Caco-2 (cell line): ENCODE measurements at regions not wholly inside any gene's neighbourhood (a gene's known extent, or its start where the extent isn't known, plus 50 kb on each side); places are given as distances from the start of the nearest gene placed in this dataset.

ENCODE experiments used
- BruUV-seq: library from RNA; stranded (reverse); fragments of 400-500 nt; replicated peaks from 2 replicates; lab custom pipeline; 2021; lab: Mats Ljungman, UMichigan
- CTCF ChIA-PET: fragments of 300-600 bp; sonication (Branson Sonifier 250); formaldehyde crosslinking; loops from one replicate; lab custom pipeline; 2022; ENCODE audit warnings: antibody characterized with exemption; lab: Charles Lee
- POLR2A ChIA-PET: fragments of 300-600 bp; sonication (Branson Sonifier 250); formaldehyde crosslinking; loops from one replicate; lab custom pipeline; 2022; ENCODE audit warnings: antibody characterized with exemption; lab: Charles Lee
- DNase-seq, 2 experiments: peaks; one replicate each; pipeline versions ENCODE4 v3.0.0 to v3.0.0-alpha.2; 2020 to 2022
- H3K27me3 ChIP-seq: replicated peaks from 2 replicates; pipeline ENCODE4 v1.6.0; 2011; ENCODE audit warnings: low read length; ENCODE audit not compliant: control insufficient read depth, insufficient read depth
- H3K36me3 ChIP-seq: 2 replicates; pipeline ENCODE4 v1.5.1; 2011; ENCODE audit warnings: low read length; ENCODE audit not compliant: control insufficient read depth, insufficient read depth
- H3K4me1 ChIP-seq: fragments of 250-450 bp; sonication (Bioruptor Pico); 2 replicates; pipeline ENCODE4 v1.5.1; 2020; ENCODE audit warnings: mild to moderate bottlenecking
- H3K4me3 ChIP-seq: 2 replicates; pipeline ENCODE4 v1.5.1; 2011; ENCODE audit warnings: low read depth, mild to moderate bottlenecking, control low read depth, low read length
- H3K9me3 ChIP-seq: fragments of 250-450 bp; sonication (Bioruptor Pico); 2 replicates; pipeline ENCODE4 v1.5.1; 2020; ENCODE audit warnings: mild to moderate bottlenecking, moderate library complexity
- H3K27ac Mint-ChIP-seq: one replicate; pipeline ENCODE4 v1.8.0; 2022; ENCODE audit warnings: mixed read lengths; ENCODE audit not compliant: unreplicated experiment
- H3K27me3 Mint-ChIP-seq: one replicate; pipeline ENCODE4 v1.8.0; 2022; ENCODE audit warnings: mixed read lengths; ENCODE audit not compliant: insufficient read depth, unreplicated experiment
- H3K36me3 Mint-ChIP-seq: one replicate; pipeline ENCODE4 v1.8.0; 2022; ENCODE audit warnings: mild to moderate bottlenecking, mixed read lengths; ENCODE audit not compliant: insufficient read depth, unreplicated experiment
- H3K4me1 Mint-ChIP-seq: one replicate; pipeline ENCODE4 v1.8.0; 2022; ENCODE audit warnings: low read depth, mixed read lengths; ENCODE audit not compliant: unreplicated experiment
- H3K4me3 Mint-ChIP-seq: one replicate; pipeline ENCODE4 v1.8.0; 2022; ENCODE audit warnings: mild to moderate bottlenecking, moderate library complexity, mixed read lengths; ENCODE audit not compliant: unreplicated experiment
- H3K9me3 Mint-ChIP-seq: one replicate; pipeline ENCODE4 v1.8.0; 2022; ENCODE audit warnings: mixed read lengths; ENCODE audit not compliant: unreplicated experiment
- intact Hi-C: fragments of 100-400 bp; cut with micrococcal nuclease; formaldehyde crosslinking; loops from one replicate; pipeline ENCODE4 v1.10.0; 2022; ENCODE audit not compliant: unreplicated experiment
- TF ChIP-seq, protein P1 (sequence below), 2 experiments: fragments of 200-600 bp in 1 of 2; IDR thresholded peaks; 1 replicate in 1 of 2; 2 replicates in 1 of 2; pipeline versions ENCODE4 v1.5.1 to v1.8.0; 2011 to 2022; ENCODE audit warnings: antibody characterized with exemption in 1 of 2, control low read depth in 1 of 2, inconsistent platforms in 1 of 2, low read depth in 1 of 2, low read length in 1 of 2, mild to moderate bottlenecking in 1 of 2, moderate library complexity in 1 of 2; ENCODE audit not compliant: insufficient read depth in 1 of 2, severe bottlenecking in 1 of 2, unreplicated experiment in 1 of 2

DNA sequence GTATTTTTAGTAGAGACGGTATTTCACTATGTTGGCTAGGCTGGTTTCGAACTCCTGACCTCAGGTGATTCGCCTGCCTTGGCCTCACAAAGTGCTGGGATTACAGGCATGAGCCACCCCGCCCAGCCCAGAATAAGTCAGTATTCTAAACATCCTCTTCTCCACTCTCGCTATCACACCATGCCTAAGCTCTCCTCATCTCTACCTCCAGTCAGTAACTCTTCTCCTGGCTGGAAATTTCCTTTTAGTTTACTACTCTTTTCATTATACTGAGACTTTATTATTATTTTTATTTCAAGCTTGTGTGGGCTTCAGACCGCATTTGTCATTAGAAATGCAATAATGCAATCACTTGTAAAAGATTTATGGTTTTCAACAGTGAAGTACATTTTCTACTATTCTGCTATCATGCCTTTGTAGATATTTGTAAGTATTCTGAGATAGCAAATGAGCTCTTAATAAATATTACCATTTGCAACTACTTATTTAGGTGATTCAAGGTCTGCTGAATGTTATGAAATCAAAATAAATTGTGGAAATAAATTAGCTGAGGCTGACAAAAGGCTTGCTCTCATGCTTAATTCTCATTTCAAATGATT is 617.3 kb upstream of the GOT2 start:
- Mint-ChIP-seq H3K27ac (no peak overlapping the region), H3K9me3 (no peaks in the 10 kb centered on the region), H3K36me3 (no peaks in the 10 kb centered on the region), H3K4me3 (no peak overlapping the region), H3K4me1 (no peaks in the 10 kb centered on the region), H3K27me3 (no peaks in the 10 kb centered on the region)
- H3K4me3 ChIP-seq, result no peak overlapping the region
- BruUV-seq, result no TSS peak
- H3K36me3 ChIP-seq, result no peaks in the 10 kb centered on the region
- CTCF ChIA-PET, result no interaction called here
- TF ChIP-seq, protein P1, sequence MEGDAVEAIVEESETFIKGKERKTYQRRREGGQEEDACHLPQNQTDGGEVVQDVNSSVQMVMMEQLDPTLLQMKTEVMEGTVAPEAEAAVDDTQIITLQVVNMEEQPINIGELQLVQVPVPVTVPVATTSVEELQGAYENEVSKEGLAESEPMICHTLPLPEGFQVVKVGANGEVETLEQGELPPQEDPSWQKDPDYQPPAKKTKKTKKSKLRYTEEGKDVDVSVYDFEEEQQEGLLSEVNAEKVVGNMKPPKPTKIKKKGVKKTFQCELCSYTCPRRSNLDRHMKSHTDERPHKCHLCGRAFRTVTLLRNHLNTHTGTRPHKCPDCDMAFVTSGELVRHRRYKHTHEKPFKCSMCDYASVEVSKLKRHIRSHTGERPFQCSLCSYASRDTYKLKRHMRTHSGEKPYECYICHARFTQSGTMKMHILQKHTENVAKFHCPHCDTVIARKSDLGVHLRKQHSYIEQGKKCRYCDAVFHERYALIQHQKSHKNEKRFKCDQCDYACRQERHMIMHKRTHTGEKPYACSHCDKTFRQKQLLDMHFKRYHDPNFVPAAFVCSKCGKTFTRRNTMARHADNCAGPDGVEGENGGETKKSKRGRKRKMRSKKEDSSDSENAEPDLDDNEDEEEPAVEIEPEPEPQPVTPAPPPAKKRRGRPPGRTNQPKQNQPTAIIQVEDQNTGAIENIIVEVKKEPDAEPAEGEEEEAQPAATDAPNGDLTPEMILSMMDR (IDR thresholded peaks at IDR 0.05; ENCODE audit: insufficient read depth in 1 of 2, low read depth in 1 of 2, low read length in 1 of 2, severe bottlenecking in 1 of 2, unreplicated experiment in 1 of 2), result no peak
- no peak for DNase-seq
- H3K27me3 ChIP-seq, result no peaks in the 10 kb centered on the region
- no peaks in the 10 kb centered on the region for H3K9me3 ChIP-seq
- POLR2A ChIA-PET, result no interaction called here
- no peaks in the 10 kb centered on the region for H3K4me1 ChIP-seq
- intact Hi-C loops, result no loop called here

- no peaks in the 10 kb centered on the region for H3K9me3 Mint-ChIP-seq
- Histone ChIP-seq H3K9me3 (no peaks in the 10 kb centered on the region), H3K36me3 (no peaks in the 10 kb centered on the region), H3K4me3 (no peak overlapping the region), H3K27me3 (no peaks in the 10 kb centered on the region), H3K4me1 (no peaks in the 10 kb centered on the region)
- ChIA-PET POLR2A (no interaction called here), CTCF (no interaction called here)
- intact Hi-C loops, result no loop called here
- H3K27ac Mint-ChIP-seq, result no peak overlapping the region
- no peaks in the 10 kb centered on the region for H3K27me3 Mint-ChIP-seq
- no peak for DNase-seq
- no peak overlapping the region for H3K4me3 Mint-ChIP-seq
- TF ChIP-seq, protein P1 (IDR thresholded peaks at IDR 0.05; ENCODE audit: insufficient read depth in 1 of 2, low read depth in 1 of 2, low read length in 1 of 2, severe bottlenecking in 1 of 2, unreplicated experiment in 1 of 2), result no peak
- no TSS peak for BruUV-seq
- H3K36me3 Mint-ChIP-seq, result no peaks in the 10 kb centered on the region
- H3K4me1 Mint-ChIP-seq, result no peaks in the 10 kb centered on the region
Measured at GRCh38 chr16:59350670-59351069, 616.6 kb upstream of the GOT2 start.

DNA sequence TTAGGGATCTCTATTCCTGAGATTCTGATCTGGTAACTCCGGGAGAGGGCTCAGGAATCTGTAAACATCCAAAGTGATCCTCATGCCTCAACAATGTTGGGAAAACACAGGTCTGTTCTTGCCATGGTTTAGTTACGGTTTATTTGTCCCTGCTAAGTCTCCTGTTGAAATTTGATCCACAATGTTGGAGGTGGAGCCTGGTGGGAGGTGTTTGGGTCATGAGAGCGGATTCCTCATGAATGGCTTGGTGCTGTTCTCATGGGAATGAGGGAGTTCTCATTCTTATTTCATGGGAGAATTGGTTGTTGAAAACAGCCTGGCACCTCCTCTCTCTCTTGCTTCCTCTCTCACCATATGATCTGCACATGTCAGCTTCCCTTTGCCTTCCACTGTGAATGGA is 608.6 kb upstream of the GOT2 start:
- ChIA-PET POLR2A (no interaction called here), CTCF (no interaction called here)

More for the DNA sequence above, 608.6 kb upstream of the GOT2 start:
- Mint-ChIP-seq H3K36me3 (no peaks in the 10 kb centered on the region), H3K27ac (no peak overlapping the region), H3K27me3 (peaks cover 6% of the 10 kb centered on the region), H3K4me1 (no peaks in the 10 kb centered on the region), H3K9me3 (no peaks in the 10 kb centered on the region), H3K4me3 (no peak overlapping the region)
- DNase-seq, result no peak
- no TSS peak for BruUV-seq
- intact Hi-C loops, result no loop called here
- TF ChIP-seq, protein P1 (IDR thresholded peaks at IDR 0.05; ENCODE audit: insufficient read depth in 1 of 2, low read depth in 1 of 2, low read length in 1 of 2, severe bottlenecking in 1 of 2, unreplicated experiment in 1 of 2), result no peak
- H3K4me1 ChIP-seq, result no peaks in the 10 kb centered on the region
- no peak overlapping the region for H3K4me3 ChIP-seq
- no peaks in the 10 kb centered on the region for H3K27me3 ChIP-seq
- no peaks in the 10 kb centered on the region for H3K9me3 ChIP-seq
- no peaks in the 10 kb centered on the region for H3K36me3 ChIP-seq
